ENCODE measurements at regions not wholly inside any gene's neighbourhood (a gene's known extent, or its start where the extent isn't known, plus 50 kb on each side); places are given as distances from the start of the nearest gene placed in this dataset.
A peak's percentile ranks its signal among the peaks of the same experiment; 100 is the strongest.

GRCh38 chr7:35353481-35353880 is 99.6 kb upstream of the TBX20 start:
- TF ChIP-seq CTCF (conservative IDR thresholded peaks at IDR 0.05; ENCODE audit: low read depth, low read length), result no peak
- TF ChIP-seq ELK1 (IDR thresholded peaks at IDR 0.05; ENCODE audit: borderline replicate concordance, low read depth, low read length), result no peak
- TF ChIP-seq SMC3 (IDR thresholded peaks at IDR 0.05; ENCODE audit: low read depth, low read length), result no peak
- TF ChIP-seq CEBPB (IDR thresholded peaks at IDR 0.05; ENCODE audit: low read depth, low read length), result no peak
- no peak for TF ChIP-seq POLR2A (IDR thresholded peaks at IDR 0.05; ENCODE audit: low read depth, low read length)
- no peak for TF ChIP-seq BHLHE40 (IDR thresholded peaks at IDR 0.05; ENCODE audit: low read depth, low read length)
- no peak for TF ChIP-seq FOS (IDR thresholded peaks at IDR 0.05; ENCODE audit: low read depth, low read length)
- TF ChIP-seq MXI1 (IDR thresholded peaks at IDR 0.05; ENCODE audit: borderline replicate concordance, low read depth, low read length), result no peak
- no peak for TF ChIP-seq USF2 (IDR thresholded peaks at IDR 0.05; ENCODE audit: low read depth, low read length)
- peak; percentile 33; the same call in 1 of the 2 replicates for TF ChIP-seq MAFK (IDR thresholded peaks at IDR 0.05; ENCODE audit: low read depth, low read length)
- no peak for TF ChIP-seq MAZ (IDR thresholded peaks at IDR 0.05; ENCODE audit: borderline replicate concordance, low read depth, low read length)
- no peak for TF ChIP-seq RFX5 (IDR thresholded peaks at IDR 0.05; ENCODE audit: low read depth, low read length)

Measured in IMR-90 (cell line).